ENCODE measurements at regions not wholly inside any gene's neighbourhood (a gene's known extent, or its start where the extent isn't known, plus 50 kb on each side); places are given as distances from the start of the nearest gene placed in this dataset.

DNA sequence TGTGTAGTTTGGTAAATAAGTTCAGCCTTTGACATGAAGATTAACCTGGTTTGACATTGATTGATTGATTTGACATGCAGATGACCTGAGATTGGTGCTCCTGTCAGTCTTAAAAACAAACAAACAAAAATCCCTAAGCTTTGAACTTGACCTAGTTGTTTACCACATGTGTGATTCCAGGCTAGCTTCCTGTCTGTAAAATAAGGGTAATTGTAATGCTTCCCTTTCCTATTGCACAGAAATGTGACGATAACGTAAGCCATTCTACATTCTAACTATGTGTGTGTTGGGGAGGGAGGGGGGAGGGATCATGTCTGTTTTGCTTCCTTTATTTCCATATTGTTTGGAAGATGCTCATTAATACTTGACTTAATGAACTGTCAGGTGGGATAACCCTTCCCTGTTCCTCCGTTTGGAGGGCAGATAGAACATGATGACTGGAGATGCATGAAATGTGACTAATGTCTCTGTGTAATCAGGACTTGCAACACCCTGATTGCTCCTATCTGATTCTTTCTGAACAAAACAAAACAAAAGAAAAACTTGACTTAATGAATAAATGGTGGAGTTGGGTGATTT lies 106.1 kb upstream of the CLMP start:
- TF ChIP-seq EZH2phosphoT487 (IDR thresholded peaks at IDR 0.05; ENCODE audit: low read length) (no peak), EZH2 (optimal IDR thresholded peaks at IDR 0.05; ENCODE audit: low read depth, low read length) (no peak)
- TF ChIP-seq, protein P1, sequence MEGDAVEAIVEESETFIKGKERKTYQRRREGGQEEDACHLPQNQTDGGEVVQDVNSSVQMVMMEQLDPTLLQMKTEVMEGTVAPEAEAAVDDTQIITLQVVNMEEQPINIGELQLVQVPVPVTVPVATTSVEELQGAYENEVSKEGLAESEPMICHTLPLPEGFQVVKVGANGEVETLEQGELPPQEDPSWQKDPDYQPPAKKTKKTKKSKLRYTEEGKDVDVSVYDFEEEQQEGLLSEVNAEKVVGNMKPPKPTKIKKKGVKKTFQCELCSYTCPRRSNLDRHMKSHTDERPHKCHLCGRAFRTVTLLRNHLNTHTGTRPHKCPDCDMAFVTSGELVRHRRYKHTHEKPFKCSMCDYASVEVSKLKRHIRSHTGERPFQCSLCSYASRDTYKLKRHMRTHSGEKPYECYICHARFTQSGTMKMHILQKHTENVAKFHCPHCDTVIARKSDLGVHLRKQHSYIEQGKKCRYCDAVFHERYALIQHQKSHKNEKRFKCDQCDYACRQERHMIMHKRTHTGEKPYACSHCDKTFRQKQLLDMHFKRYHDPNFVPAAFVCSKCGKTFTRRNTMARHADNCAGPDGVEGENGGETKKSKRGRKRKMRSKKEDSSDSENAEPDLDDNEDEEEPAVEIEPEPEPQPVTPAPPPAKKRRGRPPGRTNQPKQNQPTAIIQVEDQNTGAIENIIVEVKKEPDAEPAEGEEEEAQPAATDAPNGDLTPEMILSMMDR (IDR thresholded peaks at IDR 0.05; ENCODE audit: low read length) = no peak

All from MM.1S (cell line).